HEK293 (cell line): ENCODE measurements at regions not wholly inside any gene's neighbourhood (a gene's known extent, or its start where the extent isn't known, plus 50 kb on each side); places are given as distances from the start of the nearest gene placed in this dataset.

Experiments
- CTCF ChIA-PET: fragments of 350-600 bp; formaldehyde crosslinking; extraction: SDS; loops from one replicate; lab custom pipeline; 2021; ENCODE audit warnings: antibody characterized with exemption; lab: Yijun Ruan, JAX
- POLR2A ChIA-PET: fragments of 300-600 bp; formaldehyde crosslinking; extraction: SDS; loops from one replicate; lab custom pipeline; 2020; ENCODE audit warnings: antibody characterized with exemption, inconsistent platforms; lab: Yijun Ruan, JAX
- H3K27ac ChIP-seq: fragments of 200-500 bp; sonication (Bioruptor generic); 2 replicates; pipeline ENCODE4 v1.5.1; 2014; ENCODE audit warnings: low read depth, low read length, control low read depth, inconsistent platforms; ENCODE audit errors: extremely low read depth
- H3K36me3 ChIP-seq, 2 experiments: fragments of 200-500 bp in 1 of 2; sonication (Bioruptor generic) in 1 of 2; 1 replicate in 1 of 2; 2 replicates in 1 of 2; pipeline ENCODE4 v1.5.1; 2014 to 2017; ENCODE audit warnings: inconsistent platforms in 2 of 2, low read length in 2 of 2; ENCODE audit not compliant: control insufficient read depth in 2 of 2, insufficient read depth in 1 of 2
- H3K4me1 ChIP-seq: fragments of 200-500 bp; sonication (Bioruptor generic); 2 replicates; pipeline ENCODE4 v1.5.1; 2014; ENCODE audit warnings: mild to moderate bottlenecking, low read length, inconsistent platforms; ENCODE audit not compliant: control insufficient read depth, insufficient read depth
- H3K4me3 ChIP-seq: 2 replicates; pipeline ENCODE4 v1.5.1; 2011; ENCODE audit warnings: low read depth, mild to moderate bottlenecking, control low read depth, low read length, moderate library complexity
- H3K9me3 ChIP-seq: fragments of 200-500 bp; sonication (Bioruptor generic); 2 replicates; pipeline ENCODE4 v1.5.1; 2014; ENCODE audit warnings: low read depth, low read length, inconsistent platforms; ENCODE audit not compliant: control insufficient read depth, insufficient read depth
- ATF2 ChIP-seq: fragments of 450-650 bp; formaldehyde crosslinking; IDR thresholded peaks from 2 replicates; pipeline ENCODE4 v1.5.1; 2016; ENCODE audit warnings: missing biosample characterization, missing genetic modification characterization, low read depth
- BCL11A ChIP-seq: fragments of 450-650 bp; formaldehyde crosslinking; IDR thresholded peaks from 2 replicates; pipeline ENCODE4 v1.5.1; 2016; ENCODE audit warnings: low read depth, missing biosample characterization, missing genetic modification characterization
- GLIS1 ChIP-seq: fragments of 450-650 bp; formaldehyde crosslinking; IDR thresholded peaks from 2 replicates; pipeline ENCODE4 v1.5.1; 2016; ENCODE audit warnings: missing biosample characterization, missing genetic modification characterization
- GLIS2 ChIP-seq: fragments of 450-650 bp; formaldehyde crosslinking; IDR thresholded peaks from 2 replicates; pipeline ENCODE4 v1.5.1; 2016; ENCODE audit warnings: missing biosample characterization, missing genetic modification characterization
- PRDM2 ChIP-seq: fragments of 450-650 bp; formaldehyde crosslinking; IDR thresholded peaks from 2 replicates; pipeline ENCODE4 v1.5.1; 2016; ENCODE audit warnings: missing biosample characterization, missing genetic modification characterization, borderline replicate concordance
- ZBTB20 ChIP-seq: fragments of 450-650 bp; formaldehyde crosslinking; IDR thresholded peaks from 2 replicates; pipeline ENCODE4 v1.5.1; 2016; ENCODE audit warnings: missing biosample characterization, missing genetic modification characterization
- ZBTB7A ChIP-seq: fragments of 450-650 bp; formaldehyde crosslinking; IDR thresholded peaks from 2 replicates; pipeline ENCODE4 v1.5.1; 2016; ENCODE audit warnings: low read depth, missing biosample characterization, missing genetic modification characterization
- ZIC2 ChIP-seq: fragments of 450-650 bp; formaldehyde crosslinking; IDR thresholded peaks from 2 replicates; pipeline ENCODE4 v1.5.1; 2016; ENCODE audit warnings: missing biosample characterization, missing genetic modification characterization
- ZNF132 ChIP-seq: fragments of 450-650 bp; formaldehyde crosslinking; IDR thresholded peaks from 2 replicates; pipeline ENCODE4 v1.5.1; 2017; ENCODE audit warnings: missing biosample characterization, missing genetic modification characterization, borderline replicate concordance
- ZNF148 ChIP-seq: fragments of 450-650 bp; formaldehyde crosslinking; IDR thresholded peaks from 2 replicates; pipeline ENCODE4 v1.5.0; 2017; ENCODE audit warnings: missing biosample characterization, missing genetic modification characterization, borderline replicate concordance
- ZNF157 ChIP-seq: fragments of 450-650 bp; formaldehyde crosslinking; IDR thresholded peaks from 2 replicates; pipeline ENCODE4 v1.5.1; 2016; ENCODE audit warnings: missing biosample characterization, missing genetic modification characterization
- ZNF174 ChIP-seq: fragments of 450-650 bp; formaldehyde crosslinking; IDR thresholded peaks from 2 replicates; pipeline ENCODE4 v1.5.0; 2017; ENCODE audit warnings: missing biosample characterization, mild to moderate bottlenecking, missing genetic modification characterization
- ZNF2 ChIP-seq: fragments of 450-650 bp; formaldehyde crosslinking; IDR thresholded peaks from 2 replicates; pipeline ENCODE4 v1.5.1; 2016; ENCODE audit warnings: missing biosample characterization, missing genetic modification characterization
- ZNF223 ChIP-seq: fragments of 450-650 bp; formaldehyde crosslinking; IDR thresholded peaks from 2 replicates; pipeline ENCODE4 v1.5.1; 2016; ENCODE audit warnings: missing biosample characterization, missing genetic modification characterization
- ZNF23 ChIP-seq: fragments of 450-650 bp; formaldehyde crosslinking; IDR thresholded peaks from 2 replicates; pipeline ENCODE4 v1.5.1; 2016; ENCODE audit warnings: missing biosample characterization, missing genetic modification characterization, borderline replicate concordance
- ZNF398 ChIP-seq: fragments of 450-650 bp; formaldehyde crosslinking; IDR thresholded peaks from 2 replicates; pipeline ENCODE4 v1.5.1; 2017; ENCODE audit warnings: missing biosample characterization, missing genetic modification characterization
- ZNF433 ChIP-seq: fragments of 450-650 bp; formaldehyde crosslinking; IDR thresholded peaks from 2 replicates; pipeline ENCODE4 v1.5.1; 2016; ENCODE audit warnings: missing biosample characterization, missing genetic modification characterization, low read depth
- ZNF501 ChIP-seq: fragments of 450-650 bp; formaldehyde crosslinking; IDR thresholded peaks from 2 replicates; pipeline ENCODE4 v1.5.1; 2016; ENCODE audit warnings: missing biosample characterization, missing genetic modification characterization
- ZNF549 ChIP-seq: fragments of 450-650 bp; IDR thresholded peaks from 2 replicates; pipeline ENCODE4 v1.5.1; 2018; ENCODE audit warnings: missing biosample characterization, missing genetic modification characterization, mild to moderate bottlenecking, inconsistent platforms, moderate library complexity
- ZNF560 ChIP-seq: fragments of 450-650 bp; formaldehyde crosslinking; IDR thresholded peaks from 2 replicates; pipeline ENCODE4 v1.5.1; 2017; ENCODE audit warnings: missing biosample characterization, missing genetic modification characterization, borderline replicate concordance
- ZNF610 ChIP-seq: fragments of 450-650 bp; formaldehyde crosslinking; IDR thresholded peaks from 2 replicates; pipeline ENCODE4 v1.5.1; 2016; ENCODE audit warnings: missing biosample characterization, missing genetic modification characterization, borderline replicate concordance
- ZNF660 ChIP-seq: fragments of 450-650 bp; IDR thresholded peaks from 2 replicates; pipeline ENCODE4 v1.5.1; 2018; ENCODE audit warnings: missing biosample characterization, mild to moderate bottlenecking, missing genetic modification characterization
- ZNF785 ChIP-seq: fragments of 450-650 bp; formaldehyde crosslinking; IDR thresholded peaks from 2 replicates; pipeline ENCODE4 v1.5.1; 2016; ENCODE audit warnings: missing biosample characterization, missing genetic modification characterization

GRCh38 chr9:135224921-135225541 is 137.6 kb downstream of the OLFM1 start:
- ChIA-PET POLR2A (no interaction called here), CTCF (no interaction called here)
- Histone ChIP-seq H3K27ac (no peak overlapping the region), H3K36me3 (no peaks in the 10 kb centered on the region), H3K4me3 (no peak overlapping the region), H3K9me3 (no peaks in the 10 kb centered on the region), H3K4me1 (no peaks in the 10 kb centered on the region)
- TF ChIP-seq ZIC2 (tag by site-specific recombination) (0 out of 2 replicates have a peak, but pooled peaks have one; percentile 30), GLIS1 (tag by site-specific recombination) (peak; percentile 16; the same call in 1 of the 2 replicates), GLIS2 (0 out of 2 replicates have a peak, but pooled peaks have one; percentile 29), ZNF785 (tag by site-specific recombination) (no peak)

GRCh38 chr9:135225619-135226228 is 138.3 kb downstream of the OLFM1 start:
- no peak overlapping the region for H3K27ac ChIP-seq
- H3K36me3 ChIP-seq: no peaks in the 10 kb centered on the region
- no peaks in the 10 kb centered on the region for H3K9me3 ChIP-seq
- H3K4me1 ChIP-seq: no peaks in the 10 kb centered on the region
- no peak overlapping the region for H3K4me3 ChIP-seq
- ChIA-PET POLR2A (no interaction called here), CTCF (no interaction called here)
- TF ChIP-seq ZBTB20 (tag by site-specific recombination): no peak
- no peak for TF ChIP-seq ZNF660
- TF ChIP-seq ZNF433: no peak
- TF ChIP-seq ZNF23 (tag by site-specific recombination): no peak
- TF ChIP-seq ZNF549 (tag by site-specific recombination): no peak
- TF ChIP-seq ZNF132 (tag by site-specific recombination): no peak
- TF ChIP-seq PRDM2 (tag by site-specific recombination): no peak
- TF ChIP-seq ZNF157 (tag by site-specific recombination): no peak
- no peak for TF ChIP-seq ZNF501 (tag by site-specific recombination)
- TF ChIP-seq ZNF560 (tag by site-specific recombination): no peak
- TF ChIP-seq ZNF174 (tag by site-specific recombination): no peak
- TF ChIP-seq ATF2 (tag by site-specific recombination): no peak
- TF ChIP-seq ZNF2 (tag by site-specific recombination): no peak
- TF ChIP-seq ZNF223 (tag by site-specific recombination): no peak
- no peak for TF ChIP-seq ZBTB7A (tag by site-specific recombination)
- TF ChIP-seq ZNF148 (tag by site-specific recombination): 0 out of 2 replicates have a peak, but pooled peaks have one; percentile 30
- TF ChIP-seq ZNF398 (tag by site-specific recombination): no peak
- TF ChIP-seq ZNF610 (tag by site-specific recombination): no peak
- no peak for TF ChIP-seq BCL11A (tag by site-specific recombination)
